Endodermal cell (in vitro differentiated cells): ENCODE measurements at regions not wholly inside any gene's neighbourhood (a gene's known extent, or its start where the extent isn't known, plus 50 kb on each side); places are given as distances from the start of the nearest gene placed in this dataset.
A peak's percentile ranks its signal among the peaks of the same experiment; 100 is the strongest.

Experiments used
- DNase-seq: peaks from one replicate; pipeline ENCODE4 v3.0.0-alpha.2; 2017
- H3K27ac ChIP-seq: 2 replicates; pipeline ENCODE4 v1.5.1; 2013; ENCODE audit warnings: mild to moderate bottlenecking, low read depth, low read length, moderate library complexity
- H3K27me3 ChIP-seq: 2 replicates; pipeline ENCODE4 v1.6.1; 2013; ENCODE audit warnings: mild to moderate bottlenecking, low read length, moderate library complexity; ENCODE audit not compliant: insufficient read depth, control insufficient read depth, poor library complexity, severe bottlenecking
- H3K36me3 ChIP-seq: 2 replicates; pipeline ENCODE4 v1.7.0; 2013; ENCODE audit warnings: mild to moderate bottlenecking, low read length, moderate library complexity; ENCODE audit not compliant: control insufficient read depth, insufficient read depth
- H3K4me1 ChIP-seq: one replicate; pipeline ENCODE4 v1.7.0; 2013; ENCODE audit warnings: low read length; ENCODE audit not compliant: control insufficient read depth, insufficient read depth
- H3K4me3 ChIP-seq: 2 replicates; pipeline ENCODE4 v1.5.1; 2013; ENCODE audit warnings: mild to moderate bottlenecking, low read length, moderate library complexity
- H3K9ac ChIP-seq: 2 replicates; pipeline ENCODE4 v1.6.1; 2013; ENCODE audit warnings: mild to moderate bottlenecking, low read length, moderate library complexity; ENCODE audit not compliant: poor library complexity, severe bottlenecking; ENCODE audit errors: extremely low read depth
- H3K9me3 ChIP-seq: 2 replicates; pipeline ENCODE4 v1.6.1; 2013; ENCODE audit warnings: mild to moderate bottlenecking, low read length, moderate library complexity; ENCODE audit not compliant: control insufficient read depth
- H3K27ac Mint-ChIP-seq: 2 replicates; pipeline ENCODE4 v1.8.0; 2020; ENCODE audit warnings: mixed read lengths
- H3K27me3 Mint-ChIP-seq: 2 replicates; pipeline ENCODE4 v1.8.0; 2021; ENCODE audit warnings: mild to moderate bottlenecking, mixed read lengths; ENCODE audit not compliant: insufficient read depth
- H3K36me3 Mint-ChIP-seq: 2 replicates; pipeline ENCODE4 v1.8.0; 2020; ENCODE audit warnings: low read depth, mixed read lengths
- H3K4me1 Mint-ChIP-seq: 2 replicates; pipeline ENCODE4 v1.8.0; 2020; ENCODE audit warnings: mixed read lengths
- H3K4me3 Mint-ChIP-seq: 2 replicates; pipeline ENCODE4 v1.8.0; 2020; ENCODE audit warnings: mild to moderate bottlenecking, moderate library complexity, mixed read lengths
- H3K9me3 Mint-ChIP-seq: 2 replicates; pipeline ENCODE4 v1.8.0; 2020; ENCODE audit warnings: mild to moderate bottlenecking, mixed read lengths
- WGBS, 2 experiments: methylation state at CpG; one replicate each; pipeline versions ENCODE4 v1.1.5 to v1.1.7; 2013; ENCODE audit warnings: missing lambda C conversion rate in 2 of 2, mixed read lengths in 1 of 2; ENCODE audit not compliant: insufficient coverage in 1 of 2, insufficient read length in 1 of 2; 5-methylcytosine and 5-hydroxymethylcytosine counted together
- TF ChIP-seq, protein P1 (sequence below): fragments of 200-600 bp; sonication (generic); conservative IDR thresholded peaks from 2 replicates; pipeline ENCODE4 v1.5.0; 2021; ENCODE audit warnings: antibody characterized with exemption, mild to moderate bottlenecking

DNA sequence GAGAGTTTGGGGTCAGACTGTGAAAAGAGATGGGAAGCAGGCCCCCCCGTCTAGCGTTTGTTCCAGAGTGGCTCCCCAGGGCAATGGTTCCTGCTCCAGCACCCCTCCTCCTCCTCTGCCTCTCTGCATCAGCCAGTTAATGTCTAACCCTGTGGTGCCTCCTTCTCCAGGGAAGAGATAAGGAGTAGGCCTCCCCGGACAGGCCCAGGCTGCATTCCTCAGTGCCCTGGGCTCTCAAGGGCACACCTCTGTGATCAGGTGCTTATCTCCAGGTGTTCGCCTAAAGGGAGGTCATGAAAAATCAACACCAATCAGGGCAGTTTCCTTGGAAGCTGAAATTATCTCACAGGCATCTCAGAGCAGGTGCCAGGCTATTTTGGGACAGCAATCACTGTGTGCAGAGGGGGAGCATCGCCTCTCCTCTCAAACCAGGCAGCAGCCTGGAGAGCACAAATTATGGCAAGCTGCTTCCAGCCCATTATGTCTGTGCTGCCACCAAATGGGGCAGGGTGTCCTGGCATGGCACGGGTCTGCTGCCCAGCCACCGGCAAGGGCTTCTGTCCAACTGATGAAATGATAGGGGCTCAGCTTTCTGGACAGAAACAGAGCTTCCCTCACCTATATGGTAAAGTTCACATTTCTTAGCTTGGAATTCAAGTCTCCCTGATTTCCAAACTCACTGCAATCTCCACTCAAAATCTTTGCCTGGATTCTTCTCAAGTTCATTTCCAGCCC is 255.8 kb upstream of the SLC14A2 start:
- Mint-ChIP-seq H3K27me3 (no peaks in the 10 kb centered on the region), H3K9me3 (no peaks in the 10 kb centered on the region), H3K4me3 (no peak overlapping the region), H3K36me3 (no peaks in the 10 kb centered on the region), H3K4me1 (peaks cover 54% of the 10 kb centered on the region), H3K27ac (peak overlapping the region; percentile 91)
- peaks cover 14% of the 10 kb centered on the region for H3K4me1 ChIP-seq
- H3K36me3 ChIP-seq, result no peaks in the 10 kb centered on the region
- WGBS, 2 experiments, result 77 to 78% methylated on average over 2 to 7 of the region's 7 CpGs
- H3K27me3 ChIP-seq, result no peaks in the 10 kb centered on the region
- peak; percentile 80 for DNase-seq
- no peak overlapping the region for H3K27ac ChIP-seq
- no peaks in the 10 kb centered on the region for H3K9me3 ChIP-seq
- no peak overlapping the region for H3K4me3 ChIP-seq
- TF ChIP-seq, protein P1, sequence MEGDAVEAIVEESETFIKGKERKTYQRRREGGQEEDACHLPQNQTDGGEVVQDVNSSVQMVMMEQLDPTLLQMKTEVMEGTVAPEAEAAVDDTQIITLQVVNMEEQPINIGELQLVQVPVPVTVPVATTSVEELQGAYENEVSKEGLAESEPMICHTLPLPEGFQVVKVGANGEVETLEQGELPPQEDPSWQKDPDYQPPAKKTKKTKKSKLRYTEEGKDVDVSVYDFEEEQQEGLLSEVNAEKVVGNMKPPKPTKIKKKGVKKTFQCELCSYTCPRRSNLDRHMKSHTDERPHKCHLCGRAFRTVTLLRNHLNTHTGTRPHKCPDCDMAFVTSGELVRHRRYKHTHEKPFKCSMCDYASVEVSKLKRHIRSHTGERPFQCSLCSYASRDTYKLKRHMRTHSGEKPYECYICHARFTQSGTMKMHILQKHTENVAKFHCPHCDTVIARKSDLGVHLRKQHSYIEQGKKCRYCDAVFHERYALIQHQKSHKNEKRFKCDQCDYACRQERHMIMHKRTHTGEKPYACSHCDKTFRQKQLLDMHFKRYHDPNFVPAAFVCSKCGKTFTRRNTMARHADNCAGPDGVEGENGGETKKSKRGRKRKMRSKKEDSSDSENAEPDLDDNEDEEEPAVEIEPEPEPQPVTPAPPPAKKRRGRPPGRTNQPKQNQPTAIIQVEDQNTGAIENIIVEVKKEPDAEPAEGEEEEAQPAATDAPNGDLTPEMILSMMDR, result no peak
- no peak overlapping the region for H3K9ac ChIP-seq

DNA sequence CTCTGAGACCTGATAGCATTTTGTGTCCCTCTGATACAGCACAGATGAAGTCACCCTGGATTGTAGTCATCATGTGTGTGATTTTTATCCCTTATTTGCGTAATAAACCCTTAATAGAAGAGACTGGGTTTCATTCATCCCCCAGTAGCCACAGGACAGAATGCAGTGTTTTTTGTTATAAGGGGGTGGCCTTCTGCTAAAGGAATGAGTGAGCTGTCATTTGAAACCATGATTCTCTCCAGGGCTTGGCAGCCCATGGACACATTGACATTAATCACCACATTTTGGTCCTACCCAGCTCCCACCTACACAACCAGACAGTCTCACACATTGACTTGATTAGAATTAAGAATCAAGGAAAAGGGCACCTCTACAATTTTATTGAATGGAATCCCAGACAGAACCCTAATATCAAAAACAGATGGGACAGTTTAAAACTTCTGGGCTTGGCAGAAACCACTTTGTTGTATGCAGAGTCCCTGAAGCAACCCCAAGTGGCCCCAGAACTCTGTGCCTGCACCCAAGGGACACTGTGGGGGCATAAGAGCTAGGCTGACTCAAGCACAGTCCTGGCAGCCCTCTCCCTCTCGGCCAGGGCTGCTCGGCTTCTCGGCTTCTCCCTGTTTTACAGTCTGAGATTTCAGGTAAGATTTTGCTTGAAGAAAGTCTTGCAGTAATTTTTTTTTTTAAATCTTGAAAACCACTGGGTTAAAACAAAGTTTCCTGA is 254.0 kb upstream of the SLC14A2 start:
- H3K27ac ChIP-seq, result no peak overlapping the region
- H3K27ac Mint-ChIP-seq, result no peak overlapping the region

DNA sequence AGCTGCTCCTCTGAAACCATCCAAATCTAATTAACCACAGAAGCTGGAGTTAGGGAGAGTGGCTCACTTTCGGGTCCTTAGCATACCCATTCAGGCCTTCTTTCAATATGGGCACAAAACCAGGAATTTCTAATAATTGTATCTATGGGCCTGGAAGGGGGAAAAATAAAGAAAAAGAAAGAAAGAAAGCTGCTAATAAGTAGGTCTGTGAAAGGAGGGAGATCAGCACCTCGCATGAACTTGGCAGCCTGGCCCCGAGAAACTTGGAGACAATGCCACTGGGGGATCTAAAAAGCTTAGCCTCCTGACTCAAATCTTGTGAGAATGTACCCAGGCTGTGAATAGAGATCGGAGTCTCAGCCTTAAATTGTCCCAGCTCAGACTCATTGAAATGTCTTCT is 252.1 kb upstream of the SLC14A2 start:
- no peak for DNase-seq
- Histone ChIP-seq H3K27me3 (peaks cover 6% of the 10 kb centered on the region), H3K4me1 (peaks cover 14% of the 10 kb centered on the region), H3K9ac (no peak overlapping the region), H3K9me3 (no peaks in the 10 kb centered on the region), H3K4me3 (no peak overlapping the region), H3K27ac (no peak overlapping the region), H3K36me3 (no peaks in the 10 kb centered on the region)
- WGBS, 2 experiments, result 92 to 95% methylated on average over 2 to 4 of the region's 4 CpGs
- H3K27ac Mint-ChIP-seq, result no peak overlapping the region
- no peak overlapping the region for H3K4me3 Mint-ChIP-seq
- H3K9me3 Mint-ChIP-seq, result no peaks in the 10 kb centered on the region
- H3K27me3 Mint-ChIP-seq, result peaks cover 2% of the 10 kb centered on the region
- no peaks in the 10 kb centered on the region for H3K36me3 Mint-ChIP-seq
- H3K4me1 Mint-ChIP-seq, result peaks cover 60% of the 10 kb centered on the region
- TF ChIP-seq, protein P1, result no peak

More for the DNA sequence above, 254.0 kb upstream of the SLC14A2 start:
- peaks cover 6% of the 10 kb centered on the region for H3K27me3 ChIP-seq
- no peak overlapping the region for H3K9ac ChIP-seq
- no peak for DNase-seq
- 88 to 96% methylated on average over 3 to 4 of the region's 4 CpGs for WGBS, 2 experiments
- H3K36me3 ChIP-seq, result no peaks in the 10 kb centered on the region
- no peaks in the 10 kb centered on the region for H3K9me3 ChIP-seq
- no peaks in the 10 kb centered on the region for H3K27me3 Mint-ChIP-seq
- no peaks in the 10 kb centered on the region for H3K9me3 Mint-ChIP-seq
- H3K4me3 Mint-ChIP-seq, result no peak overlapping the region
- peaks cover 14% of the 10 kb centered on the region for H3K4me1 ChIP-seq
- no peaks in the 10 kb centered on the region for H3K36me3 Mint-ChIP-seq
- TF ChIP-seq, protein P1, result no peak
- H3K4me1 Mint-ChIP-seq, result peaks cover 53% of the 10 kb centered on the region
- no peak overlapping the region for H3K4me3 ChIP-seq
